HCT116 (cell line): ENCODE measurements at regions not wholly inside any gene's neighbourhood (a gene's known extent, or its start where the extent isn't known, plus 50 kb on each side); places are given as distances from the start of the nearest gene placed in this dataset.

Experiments
- ATAC-seq: fragments of 200-7000 bp; cut with Tn5 transposase; 2 replicates; pipeline ENCODE4 v1.9.1; 2020; ENCODE audit warnings: mild to moderate bottlenecking, moderate library complexity
- BruUV-seq: library from RNA; stranded (reverse); fragments of 400-500 nt; replicated peaks from 2 replicates; lab custom pipeline; 2021; lab: Mats Ljungman, UMichigan
- CTCF ChIA-PET: fragments of 300-600 bp; sonication (Branson Sonifier 250); formaldehyde crosslinking; loops from one replicate; lab custom pipeline; 2021; ENCODE audit warnings: antibody characterized with exemption; lab: Charles Lee
- POLR2A ChIA-PET: fragments of 300-600, 350-600 bp; sonication (Branson Sonifier 250); formaldehyde crosslinking; loops from one replicate; lab custom pipeline; 2021; ENCODE audit warnings: antibody characterized with exemption; lab: Charles Lee
- RAD21 ChIA-PET, 2 experiments: fragments of 300-600 bp; sonication (Branson Sonifier 250); formaldehyde crosslinking; loops; one replicate each; lab custom pipeline; 2023; ENCODE audit warnings: low total read pairs in 2 of 2; ENCODE audit not compliant: uncharacterized antibody in 2 of 2, unreplicated experiment in 2 of 2, low non-redundant PET in 1 of 2; lab: Charles Lee
- DNase-seq: peaks from one replicate; pipeline ENCODE4 v3.0.0-alpha.2; 2010; ENCODE audit warnings: low read depth, low spot score
- H2AFZ ChIP-seq: fragments of 200-600 bp; shearing (Covaris generic), sonication (generic); 2 replicates; pipeline ENCODE4 v1.6.1; 2017; ENCODE audit warnings: low read depth, mixed run types, mixed read lengths, antibody characterized with exemption, low read length; ENCODE audit not compliant: poor library complexity, severe bottlenecking
- H3K27ac ChIP-seq: 2 replicates; pipeline ENCODE4 v1.5.1; 2012; ENCODE audit warnings: low read depth, low read length
- H3K27me3 ChIP-seq: fragments of 200-600 bp; sonication (generic); 2 replicates; pipeline ENCODE4 v1.6.1; 2016; ENCODE audit warnings: mixed run types, low read length, mixed read lengths; ENCODE audit not compliant: insufficient read depth
- H3K36me3 ChIP-seq, 2 experiments: fragments of 200-500 bp in 1 of 2; fragments of 200-600 bp in 1 of 2; sonication (Bioruptor generic) in 1 of 2; sonication (generic) in 1 of 2; 2 replicates each; pipeline versions ENCODE4 v1.5.1 to v1.6.1; 2014 to 2016; ENCODE audit warnings: low read length in 2 of 2, inconsistent platforms in 1 of 2, mixed read lengths in 1 of 2, mixed run types in 1 of 2; ENCODE audit not compliant: insufficient read depth in 2 of 2, control insufficient read depth in 1 of 2
- H3K4me1 ChIP-seq, 2 experiments: fragments of 200-600 bp in 1 of 2; sonication (generic) in 1 of 2; 2 replicates each; pipeline versions ENCODE4 v1.5.1 to v1.6.1; 2012 to 2017; ENCODE audit warnings: low read length in 2 of 2, inconsistent platforms in 1 of 2, mild to moderate bottlenecking in 1 of 2, mixed read lengths in 1 of 2, mixed run types in 1 of 2, moderate library complexity in 1 of 2; ENCODE audit not compliant: insufficient read depth in 2 of 2, control insufficient read depth in 1 of 2
- H3K4me2 ChIP-seq: fragments of 200-600 bp; sonication (generic); 2 replicates; pipeline ENCODE4 v1.6.1; 2017; ENCODE audit warnings: mixed run types, low read length, mixed read lengths
- H3K4me3 ChIP-seq, 2 experiments: fragments of 200-600 bp in 1 of 2; sonication (generic) in 1 of 2; replicated peaks in 1 of 2; 2 replicates each; pipeline ENCODE4 v1.5.1; 2011 to 2016; ENCODE audit warnings: low read length in 2 of 2, control low read depth in 1 of 2, low read depth in 1 of 2, mild to moderate bottlenecking in 1 of 2, mixed read lengths in 1 of 2, mixed run types in 1 of 2
- H3K79me2 ChIP-seq: fragments of 200-600 bp; sonication (generic); 2 replicates; pipeline ENCODE4 v1.6.1; 2017; ENCODE audit warnings: mild to moderate bottlenecking, mixed run types, low read length, moderate library complexity, mixed read lengths; ENCODE audit not compliant: insufficient read depth
- H3K9ac ChIP-seq: fragments of 200-600 bp; sonication (generic); 2 replicates; pipeline ENCODE4 v1.6.1; 2016; ENCODE audit warnings: low read length, mixed read lengths
- H3K9me2 ChIP-seq: fragments of 200-600 bp; sonication (generic), shearing (Covaris generic); 2 replicates; pipeline ENCODE4 v1.6.1; 2017; ENCODE audit warnings: mixed run types, mild to moderate bottlenecking, moderate library complexity; ENCODE audit not compliant: insufficient read depth
- H3K9me3 ChIP-seq, 2 experiments: fragments of 200-500 bp in 1 of 2; fragments of 200-600 bp in 1 of 2; sonication (Bioruptor generic) in 1 of 2; sonication (generic) in 1 of 2; 2 replicates each; pipeline ENCODE4 v1.6.1; 2014 to 2017; ENCODE audit warnings: low read length in 2 of 2, mixed read lengths in 2 of 2, inconsistent platforms in 1 of 2, low read depth in 1 of 2, mild to moderate bottlenecking in 1 of 2, mixed run types in 1 of 2, moderate library complexity in 1 of 2; ENCODE audit not compliant: control insufficient read depth in 1 of 2, insufficient read depth in 1 of 2
- H4K20me1 ChIP-seq: fragments of 200-600 bp; sonication (generic), shearing (Covaris generic); 2 replicates; pipeline ENCODE4 v1.6.1; 2017; ENCODE audit warnings: mixed run types, mild to moderate bottlenecking, moderate library complexity; ENCODE audit not compliant: insufficient read depth
- CTCF ChIP-seq, 3 experiments: fragments of 200-600 bp in 1 of 3; sonication (generic) in 1 of 3; IDR thresholded peaks in 2 of 3; conservative IDR thresholded peaks in 1 of 3; 2 replicates each; pipeline ENCODE4 v1.5.1; 2012 to 2017; ENCODE audit warnings: low read depth in 2 of 3, low read length in 2 of 3, antibody characterized with exemption in 1 of 3, borderline replicate concordance in 1 of 3, control low read depth in 1 of 3, mild to moderate bottlenecking in 1 of 3, mixed read lengths in 1 of 3, mixed run types in 1 of 3, moderate library complexity in 1 of 3; ENCODE audit not compliant: insufficient read depth in 1 of 3
- EGR1 ChIP-seq: IDR thresholded peaks from 2 replicates; pipeline ENCODE4 v1.6.1; 2012; ENCODE audit warnings: low read depth
- EZH2 ChIP-seq: fragments of 200-600 bp; sonication (generic); IDR thresholded peaks from 2 replicates; pipeline ENCODE4 v1.6.1; 2017; ENCODE audit warnings: antibody characterized with exemption, mixed run types
- EZH2phosphoT487 ChIP-seq: fragments of 200-600 bp; IDR thresholded peaks from 2 replicates; pipeline ENCODE4 v1.6.1; 2018; ENCODE audit warnings: antibody characterized with exemption, borderline replicate concordance
- FOSL1 ChIP-seq: IDR thresholded peaks from 2 replicates; pipeline ENCODE4 v1.6.1; 2012; ENCODE audit warnings: low read depth
- MAX ChIP-seq: IDR thresholded peaks from 2 replicates; pipeline ENCODE4 v1.6.1; 2012
- POLR2A ChIP-seq: IDR thresholded peaks from 2 replicates; pipeline ENCODE4 v1.7.0; 2011; ENCODE audit warnings: borderline replicate concordance; ENCODE audit not compliant: insufficient read depth, insufficient read length; ENCODE audit errors: extremely low read depth
- POLR2AphosphoS5 ChIP-seq: IDR thresholded peaks from 2 replicates; pipeline ENCODE4 v1.6.1; 2011; ENCODE audit warnings: mild to moderate bottlenecking, low read depth, low read length, moderate library complexity
- RAD21 ChIP-seq: IDR thresholded peaks from 2 replicates; pipeline ENCODE4 v1.6.1; 2012; ENCODE audit warnings: low read depth, mild to moderate bottlenecking
- TCF7L2 ChIP-seq: IDR thresholded peaks from 2 replicates; pipeline ENCODE4 v1.7.0; 2011; ENCODE audit warnings: borderline replicate concordance, inconsistent platforms; ENCODE audit not compliant: insufficient read depth, insufficient read length; ENCODE audit errors: extremely low read depth
- YY1 ChIP-seq: IDR thresholded peaks from 2 replicates; pipeline ENCODE4 v1.6.1; 2011; ENCODE audit warnings: low read length, low read depth, moderate library complexity, mild to moderate bottlenecking; ENCODE audit not compliant: insufficient replicate concordance; ENCODE audit errors: extremely low read depth
- ZBTB33 ChIP-seq: IDR thresholded peaks from 2 replicates; pipeline ENCODE4 v1.6.1; 2011; ENCODE audit warnings: mild to moderate bottlenecking, low read length, moderate library complexity; ENCODE audit not compliant: insufficient replicate concordance; ENCODE audit errors: extremely low read depth
- ZFX ChIP-seq: fragments of 450-650 bp; IDR thresholded peaks from 2 replicates; pipeline ENCODE4 v1.6.1; 2017
- ZNF274 ChIP-seq: fragments of 200-500 bp; sonication (Bioruptor generic); IDR thresholded peaks from 2 replicates; pipeline ENCODE4 v1.6.1; 2014; ENCODE audit warnings: mild to moderate bottlenecking, low read depth, low read length, inconsistent platforms
- intact Hi-C: fragments of 100-400 bp; cut with micrococcal nuclease; formaldehyde crosslinking; loops from 2 replicates; pipeline ENCODE4 v1.10.0; 2022

- Histone ChIP-seq H3K36me3 (no peaks in the 10 kb centered on the region), H3K27ac (peak overlapping the region; percentile 8; the same call in 1 of the 2 replicates)
- TF ChIP-seq FOSL1 (no peak), EGR1 (no peak), ZFX (no peak), ZBTB33 (peak; percentile 25), MAX (no peak), POLR2AphosphoS5 (peak; percentile 55; the same call in 1 of the 2 replicates), EZH2phosphoT487 (no peak), YY1 (peak; percentile 6), ZNF274 (no peak), CTCF (IDR thresholded peaks at IDR 0.05 in 2 of 3, conservative IDR thresholded peaks at IDR 0.05 in 1 of 3; ENCODE audit: borderline replicate concordance in 1 of 3, insufficient read depth in 1 of 3, low read depth in 2 of 3, low read length in 2 of 3) (no peak), RAD21 (no peak), EZH2 (no peak), TCF7L2 (peak; percentile 70), POLR2A (no peak)
- TF ChIP-seq, all 23 proteins: peak for 4
- Histone ChIP-seq H3K79me2 (no peaks in the 10 kb centered on the region), H3K4me1 (peaks cover 64 to 82% of the 10 kb centered on the region in 2 experiments), H2AFZ (peak overlapping the region; percentile 92), H3K9me3 (no peaks in the 10 kb centered on the region), H3K4me2 (peak overlapping the region; percentile 86), H3K9me2 (no peaks in the 10 kb centered on the region), H4K20me1 (no peaks in the 10 kb centered on the region), H3K27me3 (no peaks in the 10 kb centered on the region), H3K9ac (peak overlapping the region; percentile 48), H3K4me3 (peak overlapping the region; percentile 25 to 52)
- ATAC-seq = peak; percentile 50
- DNase-seq = peak; percentile 72
- TSS peak; percentile 88 for BruUV-seq
- RAD21 ChIA-PET = interaction anchor here in 1 of 2 experiments (0.7 to 1.4 kb wide), 3 partner anchors 42 to 163 kb away, joined by 3 to 4 read pairs (median 3); no protein-coding TSS in a partner anchor
- POLR2A ChIA-PET = interaction anchor here (0.8 to 4.3 kb wide), 7 partner anchors 39 to 143 kb away, joined by 3 to 29 read pairs (median 3); no protein-coding TSS in a partner anchor
- intact Hi-C loops = loop anchor here (2.0 kb wide), 1 partner anchor 42 kb away; no protein-coding TSS in a partner anchor
- CTCF ChIA-PET = interaction anchor here (0.6 to 4.5 kb wide), 3 partner anchors 39 to 156 kb away, joined by 3 to 26 read pairs (median 5); no protein-coding TSS in a partner anchor
Measured at GRCh38 chr10:110356628-110357245, 52.0 kb upstream of the SMNDC1 start.
